ENCODE measurements at regions not wholly inside any gene's neighbourhood (a gene's known extent, or its start where the extent isn't known, plus 50 kb on each side); places are given as distances from the start of the nearest gene placed in this dataset.
"Not testable (repeated sequence)": the region's sequence is repeated elsewhere in the genome, so short reads cannot be mapped to it uniquely, and the experiment has no call there.

- Histone ChIP-seq H3K9me2 (ENCODE audit: insufficient read depth) (no peaks in the 10 kb centered on the region), H3K36me3 (ENCODE audit: low read depth) (no peaks in the 10 kb centered on the region), H4K20me1 (ENCODE audit: insufficient read depth) (no peaks in the 10 kb centered on the region), H3K79me2 (ENCODE audit: low read depth) (no peaks in the 10 kb centered on the region), H2AFZ (no peak overlapping the region), H3K4me3 (no peak overlapping the region), H3F3A (ENCODE audit: insufficient read depth, low read depth) (no peaks in the 10 kb centered on the region), H3K27me3 (ENCODE audit: insufficient read depth, low read depth) (peaks cover 70% of the 10 kb centered on the region), H3K4me1 (replicated peaks; ENCODE audit: insufficient read depth) (no peaks in the 10 kb centered on the region), H3K4me2 (no peak overlapping the region), H3K27ac (no peak overlapping the region), H3K9me3 (ENCODE audit: insufficient read depth, low read depth) (no peaks in the 10 kb centered on the region)
- ChIA-PET POLR2A (ENCODE audit: unreplicated experiment) (no interaction called here), CTCF (no interaction called here)
- no peak for DNase-seq
- TF ChIP-seq CTCF (conservative IDR thresholded peaks at IDR 0.05) (no peak), EZH2 (IDR thresholded peaks at IDR 0.05; ENCODE audit: low read depth) (no peak)
- intact Hi-C loops (cut with micrococcal nuclease; ENCODE audit: unreplicated experiment): no loop called here
- no TSS peak for BruUV-seq (replicated peaks)
These were observed 156.5 kb downstream of the TTLL2 start for GRCh38 chr6:167481307-167481926.

DNA sequence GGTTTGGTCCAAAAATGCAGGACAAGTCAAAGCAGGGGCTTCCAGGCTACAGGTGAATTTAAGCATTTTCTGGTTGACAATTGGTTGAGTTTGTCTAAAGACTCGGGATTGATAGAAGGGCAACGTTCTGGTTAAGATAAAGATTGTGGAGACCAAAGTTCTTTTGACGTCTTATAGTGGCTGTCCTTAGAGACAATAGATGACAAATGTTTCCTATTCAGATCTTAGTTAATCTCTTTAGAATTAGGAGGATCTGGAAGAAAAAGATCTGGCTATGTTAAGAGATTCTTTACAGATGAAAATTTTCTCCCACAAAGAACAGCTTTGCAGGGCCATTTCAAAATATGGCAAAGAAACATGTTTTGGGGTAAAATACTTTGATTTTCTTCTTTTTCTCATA, 157.9 kb downstream of the TTLL2 start:
- CTCF ChIA-PET; DNase-seq; H3K36me3 ChIP-seq (ENCODE audit: low read depth); H3K27ac ChIP-seq; H3K9me3 ChIP-seq (ENCODE audit: insufficient read depth, low read depth); H3K79me2 ChIP-seq (ENCODE audit: low read depth); H3K4me1 ChIP-seq (replicated peaks; ENCODE audit: insufficient read depth); H2AFZ ChIP-seq; BruUV-seq (replicated peaks); intact Hi-C loops (cut with micrococcal nuclease; ENCODE audit: unreplicated experiment); H3K4me3 ChIP-seq; H3F3A ChIP-seq (ENCODE audit: insufficient read depth, low read depth); H4K20me1 ChIP-seq (ENCODE audit: insufficient read depth); H3K4me2 ChIP-seq; POLR2A ChIA-PET (ENCODE audit: unreplicated experiment); H3K9me2 ChIP-seq (ENCODE audit: insufficient read depth): not testable (repeated sequence)
- H3K27me3 ChIP-seq (ENCODE audit: insufficient read depth, low read depth): peaks cover 72% of the 10 kb centered on the region

GRCh38 chr6:167485186-167485978, 160.5 kb downstream of the TTLL2 start:
- no peaks in the 10 kb centered on the region for H3F3A ChIP-seq (ENCODE audit: insufficient read depth, low read depth)
- no peak overlapping the region for H3K27ac ChIP-seq
- no peak overlapping the region for H2AFZ ChIP-seq
- no peaks in the 10 kb centered on the region for H3K9me2 ChIP-seq (ENCODE audit: insufficient read depth)
- TF ChIP-seq EZH2 (IDR thresholded peaks at IDR 0.05; ENCODE audit: low read depth) (no peak), CTCF (conservative IDR thresholded peaks at IDR 0.05) (0 out of 2 replicates have a peak, but pooled peaks have one; percentile 23)
- no peaks in the 10 kb centered on the region for H4K20me1 ChIP-seq (ENCODE audit: insufficient read depth)
- no peak overlapping the region for H3K4me3 ChIP-seq
- no peaks in the 10 kb centered on the region for H3K79me2 ChIP-seq (ENCODE audit: low read depth)
- no TSS peak for BruUV-seq (replicated peaks)
- ChIA-PET CTCF (no interaction called here), POLR2A (ENCODE audit: unreplicated experiment) (no interaction called here)
- no peaks in the 10 kb centered on the region for H3K9me3 ChIP-seq (ENCODE audit: insufficient read depth, low read depth)
- no peak overlapping the region for H3K4me2 ChIP-seq
- H3K27me3 ChIP-seq (ENCODE audit: insufficient read depth, low read depth): peaks cover 70% of the 10 kb centered on the region
- intact Hi-C loops (cut with micrococcal nuclease; ENCODE audit: unreplicated experiment): no loop called here
- no peaks in the 10 kb centered on the region for H3K4me1 ChIP-seq (replicated peaks; ENCODE audit: insufficient read depth)
- DNase-seq: no peak
- H3K36me3 ChIP-seq (ENCODE audit: low read depth): no peaks in the 10 kb centered on the region

All from PC-9 (cell line).